Liver (tissue), 3 donors: ENCODE measurements at regions not wholly inside any gene's neighbourhood (a gene's known extent, or its start where the extent isn't known, plus 50 kb on each side); places are given as distances from the start of the nearest gene placed in this dataset.

Source experiments
- EGR1 ChIP-seq, 2 donors: IDR thresholded peaks; 2 replicates each; pipeline ENCODE4 v1.6.1; 2016 to 2018; ENCODE audit warnings: antibody characterized with exemption in 2 of 2, low read depth in 2 of 2
- FOXA1 ChIP-seq: IDR thresholded peaks from 2 replicates; pipeline ENCODE4 v1.6.1; 2016; ENCODE audit warnings: antibody characterized with exemption
- HNF4G ChIP-seq: IDR thresholded peaks from 2 replicates; pipeline ENCODE4 v1.6.1; 2016; ENCODE audit warnings: antibody characterized with exemption
- RAD21 ChIP-seq, 2 donors: IDR thresholded peaks; 2 replicates each; pipeline ENCODE4 v1.6.1; 2016; ENCODE audit warnings: antibody characterized with exemption in 2 of 2, mild to moderate bottlenecking in 2 of 2
- SP1 ChIP-seq: IDR thresholded peaks from 2 replicates; pipeline ENCODE4 v1.6.1; 2018; ENCODE audit warnings: antibody characterized with exemption, mild to moderate bottlenecking
- YY1 ChIP-seq: IDR thresholded peaks from 2 replicates; pipeline ENCODE4 v1.6.1; 2016; ENCODE audit warnings: antibody characterized with exemption, mild to moderate bottlenecking
- TF ChIP-seq, protein P1 (sequence below): IDR thresholded peaks from 2 replicates; pipeline ENCODE4 v1.6.1; 2016; ENCODE audit warnings: antibody characterized with exemption
- TF ChIP-seq, protein P2 (sequence below): fragments of 150-350 bp; IDR thresholded peaks from 2 replicates; pipeline ENCODE4 v1.5.1; 2017; ENCODE audit warnings: improper control_type of control experiment, low read depth, low read length; ENCODE audit not compliant: missing input control
- TF ChIP-seq, protein P3 (sequence below): IDR thresholded peaks from 2 replicates; pipeline ENCODE4 v1.6.1; 2016; ENCODE audit warnings: antibody characterized with exemption, mild to moderate bottlenecking
- donor health status: healthy.
- donor health status: healthy.

DNA sequence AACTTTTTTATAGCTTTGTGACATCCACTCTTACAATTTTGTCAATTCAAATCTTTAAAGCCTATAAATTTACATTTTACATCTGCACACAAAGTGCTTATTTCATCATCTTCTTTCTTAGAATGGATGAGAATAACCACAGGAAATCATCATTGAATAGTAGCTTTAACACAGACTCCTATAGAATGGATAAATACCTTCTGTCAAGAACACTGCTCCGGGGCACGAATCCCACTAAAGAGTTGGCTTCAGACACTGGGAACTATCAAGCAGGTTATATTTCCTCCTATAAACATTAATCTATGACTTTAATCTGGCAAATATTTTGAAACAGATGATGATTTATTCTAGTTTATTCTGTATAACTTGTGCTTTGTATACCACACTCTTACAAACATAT, 269.7 kb upstream of the TPK1 start:
- TF ChIP-seq, protein P1, sequence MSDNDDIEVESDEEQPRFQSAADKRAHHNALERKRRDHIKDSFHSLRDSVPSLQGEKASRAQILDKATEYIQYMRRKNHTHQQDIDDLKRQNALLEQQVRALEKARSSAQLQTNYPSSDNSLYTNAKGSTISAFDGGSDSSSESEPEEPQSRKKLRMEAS = no peak
- TF ChIP-seq YY1 (no peak), FOXA1 (no peak), SP1 (no peak), HNF4G (no peak), RAD21 (IDR thresholded peaks at IDR 0.05) (no peak), EGR1 (IDR thresholded peaks at IDR 0.05; ENCODE audit: low read depth in 2 of 2) (no peak)
- TF ChIP-seq, protein P2, sequence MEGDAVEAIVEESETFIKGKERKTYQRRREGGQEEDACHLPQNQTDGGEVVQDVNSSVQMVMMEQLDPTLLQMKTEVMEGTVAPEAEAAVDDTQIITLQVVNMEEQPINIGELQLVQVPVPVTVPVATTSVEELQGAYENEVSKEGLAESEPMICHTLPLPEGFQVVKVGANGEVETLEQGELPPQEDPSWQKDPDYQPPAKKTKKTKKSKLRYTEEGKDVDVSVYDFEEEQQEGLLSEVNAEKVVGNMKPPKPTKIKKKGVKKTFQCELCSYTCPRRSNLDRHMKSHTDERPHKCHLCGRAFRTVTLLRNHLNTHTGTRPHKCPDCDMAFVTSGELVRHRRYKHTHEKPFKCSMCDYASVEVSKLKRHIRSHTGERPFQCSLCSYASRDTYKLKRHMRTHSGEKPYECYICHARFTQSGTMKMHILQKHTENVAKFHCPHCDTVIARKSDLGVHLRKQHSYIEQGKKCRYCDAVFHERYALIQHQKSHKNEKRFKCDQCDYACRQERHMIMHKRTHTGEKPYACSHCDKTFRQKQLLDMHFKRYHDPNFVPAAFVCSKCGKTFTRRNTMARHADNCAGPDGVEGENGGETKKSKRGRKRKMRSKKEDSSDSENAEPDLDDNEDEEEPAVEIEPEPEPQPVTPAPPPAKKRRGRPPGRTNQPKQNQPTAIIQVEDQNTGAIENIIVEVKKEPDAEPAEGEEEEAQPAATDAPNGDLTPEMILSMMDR = no peak
- TF ChIP-seq, protein P3, sequence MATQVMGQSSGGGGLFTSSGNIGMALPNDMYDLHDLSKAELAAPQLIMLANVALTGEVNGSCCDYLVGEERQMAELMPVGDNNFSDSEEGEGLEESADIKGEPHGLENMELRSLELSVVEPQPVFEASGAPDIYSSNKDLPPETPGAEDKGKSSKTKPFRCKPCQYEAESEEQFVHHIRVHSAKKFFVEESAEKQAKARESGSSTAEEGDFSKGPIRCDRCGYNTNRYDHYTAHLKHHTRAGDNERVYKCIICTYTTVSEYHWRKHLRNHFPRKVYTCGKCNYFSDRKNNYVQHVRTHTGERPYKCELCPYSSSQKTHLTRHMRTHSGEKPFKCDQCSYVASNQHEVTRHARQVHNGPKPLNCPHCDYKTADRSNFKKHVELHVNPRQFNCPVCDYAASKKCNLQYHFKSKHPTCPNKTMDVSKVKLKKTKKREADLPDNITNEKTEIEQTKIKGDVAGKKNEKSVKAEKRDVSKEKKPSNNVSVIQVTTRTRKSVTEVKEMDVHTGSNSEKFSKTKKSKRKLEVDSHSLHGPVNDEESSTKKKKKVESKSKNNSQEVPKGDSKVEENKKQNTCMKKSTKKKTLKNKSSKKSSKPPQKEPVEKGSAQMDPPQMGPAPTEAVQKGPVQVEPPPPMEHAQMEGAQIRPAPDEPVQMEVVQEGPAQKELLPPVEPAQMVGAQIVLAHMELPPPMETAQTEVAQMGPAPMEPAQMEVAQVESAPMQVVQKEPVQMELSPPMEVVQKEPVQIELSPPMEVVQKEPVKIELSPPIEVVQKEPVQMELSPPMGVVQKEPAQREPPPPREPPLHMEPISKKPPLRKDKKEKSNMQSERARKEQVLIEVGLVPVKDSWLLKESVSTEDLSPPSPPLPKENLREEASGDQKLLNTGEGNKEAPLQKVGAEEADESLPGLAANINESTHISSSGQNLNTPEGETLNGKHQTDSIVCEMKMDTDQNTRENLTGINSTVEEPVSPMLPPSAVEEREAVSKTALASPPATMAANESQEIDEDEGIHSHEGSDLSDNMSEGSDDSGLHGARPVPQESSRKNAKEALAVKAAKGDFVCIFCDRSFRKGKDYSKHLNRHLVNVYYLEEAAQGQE = no peak
